HG03095 (cell line): ENCODE measurements at regions not wholly inside any gene's neighbourhood (a gene's known extent, or its start where the extent isn't known, plus 50 kb on each side); places are given as distances from the start of the nearest gene placed in this dataset.
A peak's percentile ranks its signal among the peaks of the same experiment; 100 is the strongest.

Experiments
- ATAC-seq: cut with Tn5 transposase; IDR thresholded peaks from one replicate; pipeline ENCODE4 v1.9.1; 2021; ENCODE audit warnings: moderate library complexity; ENCODE audit not compliant: unreplicated experiment

DNA sequence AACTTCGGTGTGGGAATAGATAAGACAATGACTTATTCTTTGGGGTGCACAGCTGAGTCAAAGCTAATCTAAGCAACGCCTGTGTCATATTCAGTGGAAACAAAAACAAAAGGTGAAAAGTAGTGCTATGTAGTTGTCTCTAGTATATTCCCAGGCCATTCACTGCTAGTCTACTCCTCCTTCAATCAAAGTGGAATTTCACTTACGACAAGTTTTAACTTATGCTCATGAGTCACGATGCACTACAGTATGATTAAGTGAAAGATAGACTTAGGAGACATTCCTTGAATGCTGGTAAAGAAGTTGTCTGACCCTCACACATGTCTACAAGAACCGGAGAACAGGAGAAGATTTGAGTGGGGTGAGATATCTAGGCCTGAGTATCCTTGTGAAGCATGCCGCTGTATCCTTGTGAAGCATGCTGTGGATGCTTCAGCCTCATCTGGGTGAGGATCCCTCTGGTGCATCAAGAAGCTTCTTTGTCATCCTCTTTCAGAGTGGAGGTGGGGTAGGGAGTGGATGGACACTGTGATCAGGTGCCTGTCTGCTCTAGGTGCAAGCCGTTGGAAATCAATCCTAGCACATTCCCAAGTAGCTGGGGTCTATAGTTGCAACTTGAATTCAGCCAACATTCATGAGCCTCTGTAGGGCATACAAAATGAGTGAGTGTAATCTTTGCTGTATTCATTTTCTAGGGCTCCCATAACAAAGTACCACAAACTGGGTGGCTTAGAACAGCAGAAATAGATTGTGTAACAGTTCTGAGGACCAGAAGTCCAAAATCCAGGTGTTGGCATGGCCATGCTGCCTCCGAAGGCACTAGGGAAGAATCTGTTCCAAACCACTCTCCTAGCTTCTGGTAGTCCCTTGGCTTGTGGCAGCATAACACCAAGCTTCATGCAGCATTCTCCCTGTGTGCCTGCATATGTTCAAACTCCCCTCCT lies 173.5 kb upstream of the FN1 start:
- ATAC-seq, result no peak

DNA sequence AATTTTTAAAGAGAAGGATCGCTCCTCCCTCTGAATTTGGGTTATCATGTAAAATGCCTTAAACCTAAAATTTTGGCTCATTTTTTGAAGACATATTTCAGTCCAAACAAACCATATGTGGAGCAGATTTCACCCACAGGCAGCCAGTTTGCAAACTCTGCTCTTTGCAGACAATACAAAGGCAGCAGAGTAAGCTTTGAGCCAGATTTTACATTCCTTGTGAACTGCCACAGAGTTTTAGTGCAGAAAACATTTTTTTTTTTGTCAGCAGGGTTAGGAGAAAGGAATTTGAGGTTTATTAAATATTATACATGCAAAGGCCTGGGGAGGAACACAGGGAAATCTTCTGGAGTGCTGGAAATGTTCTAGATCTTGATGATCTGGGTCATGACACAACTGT lies 171.9 kb upstream of the FN1 start:
- ATAC-seq, result no peak

DNA sequence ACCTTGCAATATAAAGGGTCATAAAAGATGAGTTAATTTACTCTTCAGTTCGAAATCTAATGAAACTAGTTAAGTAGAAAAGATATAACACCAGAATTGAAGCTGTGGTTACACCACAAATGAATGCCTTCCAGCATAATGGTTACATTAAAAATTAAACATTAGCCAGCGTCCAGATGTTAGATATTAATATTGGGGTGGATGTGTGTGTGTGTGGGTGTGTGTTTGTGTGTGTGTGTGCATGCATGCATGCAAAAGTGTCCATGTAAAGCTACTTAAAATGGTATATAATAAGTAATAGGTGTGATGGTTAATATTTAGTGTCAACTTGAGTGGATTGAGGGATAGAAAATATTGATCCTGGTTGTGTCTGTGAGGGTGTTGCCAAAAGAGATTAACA lies 170.4 kb upstream of the FN1 start:
- ATAC-seq, result no peak

DNA sequence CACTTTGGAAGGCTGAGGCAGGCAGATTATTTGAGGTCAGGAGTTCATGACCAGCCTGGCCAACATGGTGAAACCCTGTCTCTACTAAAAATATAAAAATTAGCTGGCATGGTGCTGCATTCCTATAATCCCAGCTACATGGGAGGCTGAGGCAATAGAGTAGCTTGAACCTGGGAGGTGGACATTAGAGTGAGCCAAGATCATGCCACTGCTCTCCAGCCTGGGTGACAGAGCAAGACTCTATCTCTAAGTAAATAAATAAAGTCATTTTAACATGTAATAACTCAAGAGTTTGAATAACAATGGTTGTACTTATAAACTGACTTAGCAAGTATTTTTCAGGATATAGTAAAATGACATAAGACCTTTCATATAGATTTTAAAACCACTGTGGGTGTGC lies 169.3 kb upstream of the FN1 start:
- ATAC-seq, result no peak

DNA sequence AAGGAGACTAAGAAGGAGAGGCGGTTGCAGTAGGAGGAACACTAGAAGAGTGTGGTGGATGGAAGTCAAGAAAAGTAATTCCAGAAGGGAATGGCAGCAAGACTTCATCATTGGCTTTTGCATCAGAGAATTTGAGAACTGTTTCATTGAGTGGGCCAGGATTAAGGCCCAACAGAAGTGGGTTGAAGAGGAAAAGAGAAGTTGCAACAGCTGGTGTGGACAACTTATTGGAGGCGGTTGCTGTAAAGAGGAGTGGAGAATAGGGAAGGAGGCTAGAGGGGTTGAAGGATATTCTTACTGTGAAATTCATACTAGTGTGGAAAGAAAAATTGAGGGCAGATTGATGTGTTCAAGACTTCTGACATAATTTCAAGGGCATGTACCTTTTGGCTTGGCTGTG lies 168.7 kb upstream of the FN1 start:
- no peak for ATAC-seq

DNA sequence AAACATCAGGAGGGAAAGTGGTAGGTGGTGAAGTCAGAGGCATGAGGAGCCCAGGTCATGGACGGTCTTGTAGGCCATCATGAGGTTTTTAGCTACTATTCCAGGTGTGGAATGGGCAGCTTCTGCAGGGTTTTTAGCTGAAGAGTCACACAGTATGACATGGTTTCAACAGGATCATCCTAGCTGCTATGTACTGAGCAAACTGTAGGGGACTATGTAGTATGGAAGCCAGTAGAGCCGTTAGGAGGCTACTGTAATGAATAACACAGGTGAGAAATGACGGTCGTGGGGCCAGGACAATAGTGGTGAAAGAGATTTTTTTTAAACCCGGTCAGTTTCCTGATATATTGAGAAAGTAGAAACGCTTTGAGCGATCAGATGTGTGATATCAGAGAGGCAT lies 167.6 kb upstream of the FN1 start:
- no peak for ATAC-seq

DNA sequence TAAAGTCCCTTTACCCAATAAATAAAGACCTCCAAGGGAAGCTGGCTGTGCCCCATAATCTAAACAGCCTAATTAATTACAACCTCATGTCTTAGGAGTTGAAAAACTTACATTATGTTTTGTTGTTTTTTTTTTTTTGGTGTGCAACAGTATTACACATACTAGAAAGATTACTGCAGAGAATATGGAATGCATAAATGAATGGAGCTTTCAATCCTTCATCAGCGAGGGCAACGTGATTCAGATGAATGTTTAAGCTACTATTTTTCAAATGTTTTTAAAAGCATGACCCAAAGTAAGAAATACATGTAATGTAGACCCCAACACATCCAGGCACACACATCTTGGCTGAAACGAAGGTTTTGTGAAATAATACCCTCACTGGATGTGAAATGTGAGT lies 167.1 kb upstream of the FN1 start:
- ATAC-seq, result no peak

DNA sequence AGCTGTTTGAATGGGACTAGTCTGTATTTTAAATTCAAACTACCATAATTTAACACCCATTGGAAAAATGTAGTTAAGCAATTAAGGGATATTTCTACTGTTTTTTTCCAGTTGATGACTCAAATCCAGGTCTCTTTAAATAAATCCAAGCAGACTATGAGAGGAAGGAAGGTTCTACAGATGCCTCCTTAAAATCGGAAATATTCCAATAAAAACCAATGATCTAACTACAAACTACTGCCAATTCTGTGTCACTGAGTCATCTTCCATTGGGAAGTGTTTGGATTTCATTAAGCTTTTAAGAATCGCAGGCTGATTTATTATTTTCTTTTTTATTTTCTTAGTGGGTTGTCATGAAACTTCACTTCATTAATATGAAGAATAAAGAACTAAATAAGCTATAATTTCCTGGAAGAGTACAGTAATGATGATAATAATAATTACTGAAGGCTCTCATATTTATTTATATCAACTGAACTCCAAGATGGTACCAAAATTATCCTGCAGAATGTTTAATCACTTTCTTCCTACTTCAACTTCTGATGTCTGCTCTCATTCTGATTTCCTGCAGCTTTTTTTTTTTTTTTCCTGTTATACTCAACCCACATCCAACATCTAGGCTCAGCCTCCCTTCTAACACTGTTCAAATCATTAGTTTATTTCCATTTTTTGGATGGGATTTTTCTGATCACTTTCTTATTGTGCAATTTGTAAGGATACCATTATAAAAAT lies 166.3 kb upstream of the FN1 start:
- ATAC-seq, result no peak

DNA sequence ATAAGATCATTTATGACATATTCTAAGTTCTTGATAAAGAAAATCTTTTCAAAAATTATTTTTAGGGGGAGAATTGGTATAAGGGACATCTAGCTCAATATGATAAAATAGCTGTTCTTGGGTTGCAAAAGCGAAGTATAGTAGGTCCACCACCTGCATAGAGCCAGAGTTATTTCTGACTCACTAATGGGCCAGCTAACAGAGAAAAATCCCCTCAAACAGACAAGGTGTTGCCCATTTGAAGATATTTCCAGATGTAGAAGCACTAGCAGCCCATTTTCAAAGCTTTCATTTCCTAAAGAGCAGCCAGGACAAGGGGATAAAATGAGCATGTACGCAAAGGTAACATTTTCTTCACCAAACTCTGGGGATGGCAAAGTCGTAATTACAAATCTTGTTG lies 165.7 kb upstream of the FN1 start:
- ATAC-seq, result no peak

DNA sequence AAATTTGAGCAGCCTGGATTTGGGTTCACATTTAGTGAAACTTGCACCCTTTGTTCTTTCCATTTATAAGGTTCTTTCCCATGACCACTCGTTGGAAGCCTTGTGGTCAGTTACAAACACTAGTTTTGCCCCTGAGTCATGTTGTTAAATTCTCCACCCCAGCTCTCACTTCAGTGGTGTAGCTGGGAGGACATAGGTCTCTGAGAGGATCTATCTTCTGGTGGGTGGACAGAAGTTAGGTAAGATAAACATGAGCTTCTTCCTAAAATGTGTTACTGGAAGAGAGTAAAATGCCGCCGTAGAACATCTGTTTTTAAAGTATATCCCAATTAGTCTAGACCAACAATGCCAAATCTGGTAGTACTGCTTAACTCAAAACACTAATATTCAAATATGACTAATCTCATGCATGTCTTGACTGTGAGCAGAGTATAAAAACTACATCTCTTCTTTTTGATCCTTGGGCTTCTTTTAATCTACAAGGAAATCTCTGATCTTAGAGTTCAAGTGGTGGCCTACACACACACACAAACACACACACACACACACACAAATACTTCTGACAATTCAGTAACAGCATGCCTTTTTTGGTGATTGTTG lies 162.6 kb upstream of the FN1 start:
- no peak for ATAC-seq

DNA sequence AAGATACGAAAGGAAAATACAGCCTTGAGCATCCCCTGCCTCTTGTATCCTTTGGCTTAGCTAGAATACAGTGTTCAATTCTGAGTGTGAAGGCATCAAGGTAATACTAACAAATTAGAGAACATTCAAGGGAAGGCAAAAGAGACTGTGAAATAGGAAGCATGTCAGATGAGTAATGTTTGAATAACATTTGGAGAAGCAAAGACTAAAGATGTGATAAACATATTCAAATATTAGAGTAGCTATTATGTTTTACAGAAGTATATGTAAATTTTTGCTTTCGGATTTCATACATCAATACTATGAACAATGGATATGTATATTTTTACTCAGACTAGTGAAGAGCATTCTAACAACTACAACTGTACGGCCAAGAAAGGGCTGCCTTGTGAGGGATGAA lies 161.7 kb upstream of the FN1 start:
- no peak for ATAC-seq

DNA sequence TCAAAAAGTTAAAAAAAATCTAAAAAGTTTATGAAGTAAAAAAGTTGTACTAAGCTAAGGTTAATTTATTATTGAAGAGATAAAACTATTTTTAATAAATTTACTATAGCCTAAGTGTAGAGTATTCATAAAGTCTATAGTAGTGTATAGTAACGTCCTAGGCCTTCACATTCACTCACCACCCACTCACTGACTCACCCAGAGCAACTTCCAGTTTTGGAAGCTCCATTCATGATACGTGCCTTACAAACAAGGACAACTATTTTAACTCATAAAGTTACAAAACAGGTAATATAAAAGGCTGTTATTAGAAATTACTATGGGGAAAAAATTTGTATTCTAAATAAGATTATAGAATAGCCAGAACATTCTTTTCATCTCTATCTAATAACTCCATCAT lies 158.9 kb upstream of the FN1 start:
- ATAC-seq, result no peak

DNA sequence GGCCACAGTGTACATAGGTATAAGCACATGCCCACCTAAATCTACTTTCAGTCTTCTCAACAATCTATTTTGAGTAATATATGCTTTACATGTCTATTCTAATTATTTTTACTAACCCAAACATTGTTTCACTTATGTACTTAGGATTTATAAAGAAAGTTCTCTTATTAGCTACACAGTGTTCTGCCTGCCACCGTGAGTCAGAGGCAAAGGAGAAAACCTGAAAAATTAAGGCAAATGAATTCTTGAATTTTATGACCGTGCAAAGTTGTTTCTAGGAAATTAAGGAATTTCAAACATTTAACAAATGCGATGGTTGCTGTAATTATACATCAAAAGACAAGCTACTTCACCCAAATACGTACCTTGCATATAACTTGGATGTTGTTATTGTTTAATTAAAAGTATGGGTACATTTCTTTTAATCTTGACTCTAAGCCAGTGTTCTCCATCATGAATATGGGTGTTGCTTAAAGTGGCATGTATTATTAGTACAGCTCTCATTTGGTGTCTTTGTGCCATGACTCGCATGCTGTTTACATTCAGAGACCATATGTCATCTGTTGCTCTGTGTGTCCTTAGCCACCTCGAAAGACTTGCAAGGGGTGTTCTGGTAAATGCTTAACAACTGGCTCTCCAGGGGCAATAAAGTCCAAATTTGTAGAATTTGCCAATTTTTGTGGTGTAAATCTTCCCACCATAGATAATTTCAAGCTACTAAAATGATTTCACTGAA lies 154.3 kb upstream of the FN1 start:
- ATAC-seq, result no peak

DNA sequence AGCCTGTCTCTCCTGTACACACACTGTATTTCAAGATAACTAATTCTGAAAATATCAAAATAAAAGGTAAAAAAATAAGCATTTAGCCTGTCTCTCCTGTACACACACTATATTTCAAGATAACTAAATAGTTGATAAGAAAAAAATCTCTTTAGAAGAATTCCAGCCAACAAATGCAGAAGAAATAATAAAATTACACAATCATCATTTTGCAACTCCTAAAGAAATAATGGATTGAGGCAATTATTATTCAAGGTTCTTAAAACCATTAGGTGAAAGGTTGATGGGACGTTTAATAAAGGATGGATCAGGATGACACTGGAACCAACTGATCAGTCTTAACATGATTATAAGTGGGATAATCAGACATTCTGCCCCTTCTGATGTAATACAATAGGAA lies 148.0 kb upstream of the FN1 start:
- ATAC-seq, result no peak

DNA sequence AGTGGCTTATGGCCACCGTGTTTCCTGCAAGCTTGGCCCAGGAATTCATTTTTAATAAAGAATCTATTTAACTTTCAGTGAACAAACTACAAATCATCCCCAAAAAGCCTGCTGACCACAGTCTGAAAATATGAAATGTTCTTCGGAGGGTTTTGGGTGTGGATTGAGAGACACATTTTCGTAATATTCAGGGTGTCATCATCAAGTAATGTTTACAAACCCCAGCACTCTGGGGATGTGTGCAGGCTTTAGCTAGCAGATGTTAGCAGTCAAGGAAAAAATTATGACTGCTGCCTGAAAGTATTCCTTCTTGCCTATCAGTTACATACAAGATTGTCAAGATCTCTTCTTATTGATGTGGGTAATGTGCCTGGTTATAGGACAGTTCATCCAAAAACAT lies 143.9 kb upstream of the FN1 start:
- ATAC-seq, result no peak

DNA sequence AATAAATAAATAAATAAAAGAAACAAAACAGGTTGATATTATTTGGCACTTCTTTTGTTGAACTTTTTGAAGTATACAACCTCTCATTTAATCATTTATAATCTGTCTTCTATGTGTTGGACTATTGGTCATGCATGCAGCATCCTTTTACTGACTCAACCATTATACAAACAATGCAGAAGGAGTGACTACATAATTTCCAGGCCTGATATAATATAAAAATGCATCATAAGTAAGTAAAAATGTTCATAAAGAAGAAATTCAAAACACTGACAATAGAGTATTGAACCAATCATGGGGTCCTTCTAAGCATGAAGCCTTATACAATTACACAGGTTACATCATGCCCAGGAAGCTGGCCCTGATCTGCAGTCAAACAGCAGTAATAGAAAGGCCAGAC lies 141.5 kb upstream of the FN1 start:
- ATAC-seq, result no peak

DNA sequence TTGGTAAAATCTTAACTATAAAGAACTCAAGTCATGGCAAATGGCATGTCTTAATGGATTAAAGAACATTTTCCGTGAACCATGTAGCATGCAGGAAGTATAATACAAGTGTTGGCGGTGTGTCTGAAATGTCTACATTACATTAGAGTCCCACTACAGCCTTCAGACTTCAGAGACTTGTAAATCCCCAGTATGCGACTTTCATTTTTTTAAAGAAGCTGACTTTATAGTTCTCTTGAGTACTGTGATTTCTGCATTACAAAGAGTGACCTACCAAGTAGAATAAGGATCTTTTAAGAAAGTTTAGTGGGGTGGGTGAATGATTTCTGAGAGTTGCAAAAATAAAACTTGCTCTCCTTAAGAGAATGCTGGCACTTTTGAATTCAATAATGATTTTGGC lies 140.7 kb upstream of the FN1 start:
- no peak for ATAC-seq

DNA sequence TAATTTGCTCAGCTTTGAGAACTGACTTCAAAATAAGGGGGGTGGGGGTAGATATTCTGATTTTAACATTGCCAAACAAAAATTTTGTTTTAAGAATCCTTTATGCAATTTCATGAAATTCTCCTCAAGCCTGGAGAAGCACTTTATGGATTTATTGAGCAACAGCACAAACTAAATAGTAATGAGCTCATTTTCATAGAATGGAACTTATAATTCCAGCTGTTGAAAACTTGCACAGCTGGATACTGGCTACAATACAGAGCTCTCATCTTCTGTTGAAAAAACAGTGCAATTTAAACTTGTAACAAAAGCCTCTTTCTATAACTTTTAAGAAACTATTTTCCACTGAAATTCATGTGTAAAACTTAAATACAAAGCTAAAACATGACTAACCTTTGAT lies 137.6 kb upstream of the FN1 start:
- ATAC-seq, result no peak

DNA sequence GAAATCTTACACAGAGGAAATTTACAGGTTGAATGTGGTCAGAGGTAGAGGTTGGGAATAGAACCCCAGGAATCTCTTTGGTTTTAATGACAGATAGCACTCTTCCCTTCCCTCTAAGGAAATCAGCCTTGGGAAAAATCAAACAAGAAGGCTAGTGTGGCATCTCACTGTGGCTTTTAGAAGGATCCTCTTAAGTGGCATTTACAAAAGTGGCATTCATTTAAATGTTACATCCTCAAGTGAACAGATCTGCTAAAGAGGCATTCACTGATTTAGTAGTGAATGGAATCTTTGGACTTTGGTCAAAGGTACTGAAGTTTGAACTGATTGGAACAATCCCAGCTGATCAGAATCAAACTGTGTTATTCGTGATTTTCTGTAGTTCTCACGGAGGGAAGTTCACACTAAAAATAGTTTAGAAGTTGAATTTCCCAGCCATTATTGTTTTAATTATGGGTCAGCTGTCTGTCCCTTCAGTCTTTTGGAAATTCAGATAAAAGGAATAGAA lies 136.5 kb upstream of the FN1 start:
- no peak for ATAC-seq

DNA sequence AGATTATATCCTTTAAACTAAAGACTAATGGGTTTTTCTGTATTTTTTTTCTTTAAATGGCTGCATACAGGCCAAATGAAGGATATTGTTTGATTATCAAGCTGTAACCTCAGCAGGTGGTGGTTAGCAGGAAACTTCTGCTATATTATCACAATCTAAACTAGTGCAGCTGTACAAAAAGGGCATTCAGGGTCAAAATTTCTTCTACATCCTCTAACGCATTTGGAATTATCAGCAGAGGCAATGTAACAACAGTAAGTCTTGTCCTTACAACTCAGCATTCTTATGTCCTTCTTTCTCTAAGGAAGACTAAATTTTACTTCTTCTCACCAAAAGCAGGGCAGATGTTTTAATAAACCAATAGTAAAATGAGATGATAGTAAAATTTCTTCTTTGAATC lies 135.8 kb upstream of the FN1 start:
- no peak for ATAC-seq

DNA sequence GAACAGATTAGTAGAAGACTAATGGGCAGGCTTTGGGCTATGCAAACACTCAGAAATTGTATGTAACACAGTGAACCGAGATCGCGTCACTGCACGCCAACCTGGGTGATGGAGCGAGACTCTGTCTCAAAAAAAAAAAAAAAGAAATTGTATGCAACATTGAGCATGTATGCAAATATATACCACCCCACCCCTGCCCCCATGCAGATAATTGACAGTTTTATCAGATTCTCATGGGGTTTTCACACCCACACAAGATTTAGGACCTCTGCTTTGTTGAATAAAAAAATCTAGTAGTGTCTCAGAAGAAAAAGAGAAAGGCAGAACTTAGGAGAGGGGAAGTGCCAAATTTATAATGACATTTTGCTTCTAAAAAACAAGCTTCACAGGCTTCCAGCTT lies 131.6 kb upstream of the FN1 start:
- ATAC-seq, result peak; percentile 62
